Frontal cortex (tissue), 3 donors: ENCODE measurements at regions not wholly inside any gene's neighbourhood (a gene's known extent, or its start where the extent isn't known, plus 50 kb on each side); places are given as distances from the start of the nearest gene placed in this dataset.
"Not testable (repeated sequence)": the region's sequence is repeated elsewhere in the genome, so short reads cannot be mapped to it uniquely, and the experiment has no call there.

Experiments used
- DNase-seq, 2 donors: peaks; one replicate each; pipeline ENCODE4 v3.0.0; 2012; ENCODE audit warnings: low spot score in 2 of 2
- FAIRE-seq: peaks from 2 replicates; lab custom pipeline; 2012; peaks lifted over from hg19 to GRCh38; lab: Jason Lieb, UNC
- donor health status: control.
- donor health status: control.
- donor health status: control.

DNA sequence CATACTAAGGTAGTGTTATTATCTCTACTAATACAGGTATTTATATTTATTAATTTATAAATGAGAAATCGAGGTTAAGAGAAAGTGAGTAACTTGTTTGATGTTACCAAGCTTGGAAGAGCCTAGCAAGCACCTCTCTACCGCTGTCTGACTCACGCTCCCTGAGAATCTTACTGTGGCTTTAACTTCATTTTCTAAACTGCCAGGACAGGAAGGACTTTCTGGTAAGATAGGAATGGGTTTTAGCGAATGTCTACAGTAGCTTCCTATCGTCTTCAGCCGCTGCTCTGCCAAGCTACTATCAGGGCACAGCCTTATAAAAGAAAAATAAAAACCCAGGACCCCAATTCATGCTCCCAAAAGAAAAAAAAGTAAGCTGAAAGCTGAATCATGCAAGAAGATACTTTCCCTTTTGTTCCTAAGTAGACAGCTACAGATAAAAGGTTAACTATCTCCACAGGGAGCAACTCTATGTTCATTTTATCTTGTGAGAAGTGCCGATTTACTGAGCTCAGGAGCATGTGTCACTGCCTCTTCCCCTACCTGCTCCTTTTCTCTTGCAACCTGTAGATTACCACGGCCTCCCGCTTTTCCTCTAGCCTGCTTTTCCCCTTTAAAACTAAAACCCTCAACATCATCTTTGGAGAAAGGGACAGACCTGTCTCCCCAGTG is 60.2 kb downstream of the THNSL1 start:
- DNase-seq (no peak), FAIRE-seq (no peak)

DNA sequence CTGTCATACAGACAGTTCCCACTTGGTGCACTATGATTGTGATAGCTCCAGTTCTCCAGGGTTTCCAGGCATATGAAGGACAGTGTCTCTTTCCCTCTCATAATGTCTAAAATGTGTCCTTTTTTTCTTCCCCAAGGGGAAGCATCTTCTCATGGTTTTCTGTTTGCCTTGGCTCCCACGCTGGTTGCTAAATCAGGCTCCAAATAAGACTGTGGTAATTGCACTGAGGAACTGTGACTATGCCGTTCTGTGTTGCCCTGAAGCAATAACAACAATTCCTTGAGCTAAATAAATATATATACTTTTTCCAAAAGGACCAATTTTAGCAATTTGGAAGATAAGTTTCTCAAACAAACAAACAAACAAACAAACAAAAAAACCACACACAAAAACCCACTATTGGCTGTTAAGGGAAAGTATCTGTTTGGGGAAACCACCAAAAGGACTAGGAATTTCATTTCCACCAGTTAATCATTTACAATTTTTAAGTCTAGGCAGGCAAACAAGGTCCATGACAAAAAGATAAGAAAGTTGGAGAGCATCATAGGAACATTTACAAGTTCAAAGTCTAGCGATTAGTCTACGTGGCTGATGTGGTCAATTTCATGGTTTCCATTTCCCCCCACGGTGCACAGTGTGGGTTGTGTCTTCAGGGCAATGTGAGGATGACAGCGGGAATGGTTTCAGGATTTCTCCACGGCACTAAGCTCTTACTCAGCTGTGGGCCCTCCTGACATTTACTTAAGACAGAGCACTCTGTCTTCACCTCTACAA is 62.4 kb downstream of the THNSL1 start:
- FAIRE-seq: no peak
- DNase-seq: no peak

DNA sequence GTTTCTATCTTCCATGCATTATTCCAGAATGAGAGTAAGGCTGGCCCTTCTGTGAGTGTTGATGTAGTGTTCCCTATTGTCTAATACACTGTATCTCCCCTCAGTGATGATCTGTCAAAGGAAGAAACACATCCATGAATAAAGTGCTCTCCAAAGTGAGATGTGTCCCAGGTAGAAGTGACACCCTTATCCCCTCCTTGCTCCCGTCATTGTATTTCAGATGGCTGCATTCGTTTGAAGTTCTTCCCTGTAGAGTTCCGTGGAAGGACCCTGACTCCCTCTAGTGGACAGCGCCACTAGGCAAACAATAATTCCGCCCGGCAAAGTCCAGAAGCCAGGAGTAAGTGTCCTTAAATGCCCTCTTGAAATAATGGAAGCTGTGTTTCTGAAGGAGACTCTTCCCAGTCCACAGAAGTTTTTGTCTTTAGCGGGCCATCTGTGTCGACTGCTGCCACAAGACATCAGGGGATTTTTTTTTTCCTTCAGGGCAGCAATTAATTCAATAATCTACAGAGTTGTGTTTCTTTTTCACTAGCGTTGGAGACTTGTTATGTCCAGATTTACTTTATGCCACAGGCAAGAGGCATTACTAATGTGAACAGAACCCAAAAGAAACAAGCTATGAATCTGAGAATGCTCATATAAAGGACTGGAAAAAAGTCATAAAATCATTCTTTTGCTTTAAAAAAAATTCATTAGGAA is 64.6 kb downstream of the THNSL1 start:
- FAIRE-seq (peak; percentile 51), DNase-seq (peak; percentile 51 to 65)

DNA sequence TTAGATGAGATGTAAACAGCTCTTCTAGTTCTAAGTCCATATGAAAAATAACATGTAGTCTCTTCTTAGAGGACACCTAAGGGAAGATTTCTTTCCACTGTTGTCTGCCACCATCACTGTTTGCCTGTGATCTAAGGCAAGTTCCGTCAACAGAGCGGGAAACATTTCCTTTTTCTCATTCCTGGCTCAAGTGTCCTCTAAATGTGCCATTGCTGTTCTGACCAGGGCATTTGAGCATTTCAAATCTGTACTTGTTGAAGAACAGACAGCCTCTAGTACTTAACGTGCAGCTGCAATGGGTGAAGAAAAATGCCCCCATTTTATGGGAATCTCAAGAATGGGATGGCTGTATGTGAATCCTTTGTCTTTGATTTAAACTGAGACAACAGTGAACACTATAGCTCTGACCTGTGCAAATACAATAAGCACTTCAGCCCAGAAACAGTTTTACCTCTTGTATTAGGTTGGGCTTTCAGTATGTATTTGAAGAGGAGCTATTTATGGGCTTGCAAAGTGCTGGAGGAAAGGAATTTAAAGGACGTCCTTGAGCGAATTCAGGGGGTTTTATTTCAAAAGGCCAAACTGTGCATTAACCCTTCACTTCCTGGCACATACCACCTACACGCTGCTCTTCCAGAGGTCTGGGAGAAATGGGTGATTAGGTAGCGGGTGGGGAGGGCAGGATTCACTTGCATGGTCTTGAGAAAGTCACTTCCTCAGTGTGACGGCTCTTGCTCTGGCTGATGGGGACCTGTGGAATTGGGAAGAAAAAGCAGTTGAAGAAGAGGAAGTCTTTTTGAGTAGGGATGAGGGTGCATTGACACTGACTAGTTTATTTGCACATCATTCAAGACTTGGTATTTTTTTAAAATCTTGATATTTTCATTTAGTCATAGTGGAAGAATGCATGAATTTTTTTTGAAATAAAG is 66.1 kb downstream of the THNSL1 start:
- no peak for DNase-seq
- no peak for FAIRE-seq

DNA sequence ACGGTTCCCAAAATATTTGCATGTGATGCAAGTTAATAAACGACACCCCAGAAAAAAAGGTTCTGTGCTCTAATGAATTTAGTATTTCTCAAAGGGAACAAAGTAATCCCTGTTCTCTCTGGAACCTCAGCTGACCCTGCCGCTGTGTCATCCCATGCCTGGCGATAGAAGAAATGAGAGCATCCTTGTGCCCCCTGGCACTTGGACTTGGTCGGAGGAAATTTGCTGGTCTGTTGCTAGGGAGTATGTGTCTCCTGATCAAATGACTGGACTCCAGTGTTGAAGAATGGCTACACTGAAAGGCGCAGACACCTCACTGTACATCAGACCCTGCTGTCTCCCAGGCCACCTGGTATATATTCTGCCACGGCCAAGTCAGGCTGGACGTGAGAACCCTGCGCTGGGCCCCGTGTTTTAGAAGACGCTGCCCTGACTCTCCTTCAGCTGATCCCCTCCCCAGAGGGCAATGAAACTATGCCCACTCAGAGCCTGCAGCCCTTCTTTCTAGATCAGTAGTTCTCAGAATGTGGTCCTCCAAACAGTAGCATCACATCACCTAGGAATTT is 67.2 kb downstream of the THNSL1 start:
- FAIRE-seq (no peak), DNase-seq (no peak)

DNA sequence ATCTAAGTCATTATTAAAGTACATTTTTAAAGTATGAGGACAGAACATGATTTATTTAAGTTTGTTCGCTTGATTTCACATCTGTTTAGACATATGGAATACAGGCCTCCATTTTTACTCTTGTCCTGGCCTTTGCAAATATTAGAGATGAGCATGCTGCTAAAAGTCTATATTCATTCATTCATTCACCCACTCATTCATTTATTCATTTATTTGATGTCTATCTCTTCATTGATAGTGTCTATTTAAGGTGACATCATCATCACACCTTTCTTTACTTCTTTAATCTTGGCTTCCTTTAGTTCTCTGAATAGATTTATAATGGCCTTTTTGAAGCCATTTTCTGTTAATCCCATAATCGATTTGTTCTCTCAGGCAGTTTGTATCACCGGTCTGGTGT is 68.0 kb downstream of the THNSL1 start:
- FAIRE-seq (no peak), DNase-seq (no peak)

DNA sequence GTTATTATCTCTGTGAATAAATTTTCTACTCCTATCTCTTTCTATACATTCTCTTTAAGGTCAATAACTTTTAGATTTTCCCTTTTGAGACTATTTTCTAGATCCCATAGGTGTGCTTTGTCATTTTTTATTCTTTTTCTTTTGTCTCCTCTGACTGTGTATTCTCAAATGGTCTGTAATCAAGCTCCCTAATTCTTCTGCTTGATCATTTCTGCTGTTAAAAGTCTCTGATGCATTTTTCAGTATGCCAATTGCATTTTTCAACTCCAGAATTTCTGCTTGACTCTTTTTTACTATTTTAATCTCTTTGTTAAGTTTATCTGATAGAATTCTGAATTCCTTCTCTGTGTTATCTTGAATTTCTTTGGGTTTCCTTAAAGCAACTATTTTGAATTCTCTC is 78.2 kb downstream of the THNSL1 start:
- DNase-seq: no peak
- FAIRE-seq: no peak

DNA sequence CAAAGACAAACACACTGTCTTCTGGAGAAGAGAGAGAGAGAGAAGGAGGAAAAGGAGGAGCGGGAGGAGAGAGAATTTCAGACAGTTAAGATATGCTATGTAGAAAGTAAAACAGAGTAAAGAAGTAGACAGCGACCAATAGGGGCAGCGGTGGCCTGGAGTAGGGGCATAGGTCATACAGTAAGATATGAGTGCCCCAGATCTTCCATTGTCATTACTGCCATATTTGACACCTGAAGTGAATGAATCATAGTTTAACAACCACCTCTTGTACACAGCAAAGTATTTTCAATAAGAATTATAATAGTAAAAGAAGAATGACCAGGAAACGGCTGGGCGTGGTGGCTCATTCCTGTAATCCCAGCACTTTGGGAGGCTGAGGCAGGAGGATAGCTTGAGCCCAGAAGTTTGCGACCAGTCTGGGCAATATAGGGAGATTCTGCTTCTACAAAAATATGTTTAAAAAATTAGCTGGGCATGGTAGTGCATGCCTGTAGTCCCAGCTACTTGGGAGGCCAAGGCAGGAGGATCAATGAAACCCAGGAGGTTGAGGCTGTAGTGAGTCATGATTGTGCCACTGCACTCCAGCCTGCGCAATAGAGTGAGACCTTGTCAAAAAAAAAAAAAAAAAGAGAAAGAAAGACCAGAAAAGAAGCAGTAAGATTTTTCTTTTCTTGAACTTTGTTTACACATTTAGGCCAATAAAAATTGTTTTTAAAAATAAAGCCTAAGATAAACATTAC is 77.0 kb upstream of the GPR158 start:
- DNase-seq (no peak), FAIRE-seq (no peak)

DNA sequence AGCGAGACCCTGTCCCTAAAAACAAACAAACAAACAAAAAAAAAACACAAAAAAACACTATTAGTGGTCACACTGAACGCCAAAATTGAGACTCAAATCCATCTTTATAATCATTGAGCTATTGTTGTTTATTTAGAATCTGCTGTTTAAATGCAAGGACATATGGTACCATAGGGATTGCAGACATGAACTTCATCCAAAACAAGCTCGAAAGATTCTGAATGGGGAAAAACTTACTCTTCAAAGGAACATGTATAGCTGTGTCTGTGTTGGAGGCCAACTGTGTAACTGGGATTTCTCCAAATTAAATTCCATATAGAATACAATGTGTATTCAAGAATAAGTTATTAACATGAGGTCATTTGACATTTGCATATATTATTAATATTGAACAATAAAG is 74.7 kb upstream of the GPR158 start:
- FAIRE-seq (no peak), DNase-seq (no peak)

DNA sequence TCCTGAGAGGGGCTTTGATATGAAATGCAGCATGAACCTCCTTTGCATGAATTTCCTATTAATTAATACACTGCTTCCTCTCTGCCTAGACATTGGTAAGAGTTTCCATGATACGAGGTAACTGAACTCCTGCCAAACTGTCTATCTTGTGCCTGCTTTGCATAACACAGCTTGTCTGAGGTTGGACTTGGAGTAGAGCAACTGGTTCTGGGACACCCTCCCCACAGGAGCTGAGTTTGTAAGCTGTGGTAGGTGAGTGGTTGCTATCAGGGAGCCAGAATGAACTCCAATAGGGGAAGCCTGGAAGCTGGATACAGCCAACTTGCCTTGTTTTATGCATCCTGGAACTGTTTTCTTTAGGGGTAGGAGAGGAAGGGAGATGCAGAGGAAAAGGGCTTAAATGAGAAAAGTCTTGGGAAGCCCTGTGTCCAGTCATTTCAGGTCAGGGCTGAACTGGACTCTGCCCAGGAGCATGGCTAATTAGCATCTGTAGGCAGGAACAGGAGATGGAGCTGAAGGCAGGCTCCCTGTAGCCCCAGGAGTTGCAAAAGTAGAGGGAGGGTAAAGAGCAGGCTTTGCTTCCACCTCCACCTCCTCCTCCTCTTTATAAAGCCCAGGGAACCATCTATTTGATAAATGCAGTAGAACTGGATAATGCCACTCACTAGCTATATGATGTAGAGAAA is 73.2 kb upstream of the GPR158 start:
- DNase-seq: no peak
- no peak for FAIRE-seq

DNA sequence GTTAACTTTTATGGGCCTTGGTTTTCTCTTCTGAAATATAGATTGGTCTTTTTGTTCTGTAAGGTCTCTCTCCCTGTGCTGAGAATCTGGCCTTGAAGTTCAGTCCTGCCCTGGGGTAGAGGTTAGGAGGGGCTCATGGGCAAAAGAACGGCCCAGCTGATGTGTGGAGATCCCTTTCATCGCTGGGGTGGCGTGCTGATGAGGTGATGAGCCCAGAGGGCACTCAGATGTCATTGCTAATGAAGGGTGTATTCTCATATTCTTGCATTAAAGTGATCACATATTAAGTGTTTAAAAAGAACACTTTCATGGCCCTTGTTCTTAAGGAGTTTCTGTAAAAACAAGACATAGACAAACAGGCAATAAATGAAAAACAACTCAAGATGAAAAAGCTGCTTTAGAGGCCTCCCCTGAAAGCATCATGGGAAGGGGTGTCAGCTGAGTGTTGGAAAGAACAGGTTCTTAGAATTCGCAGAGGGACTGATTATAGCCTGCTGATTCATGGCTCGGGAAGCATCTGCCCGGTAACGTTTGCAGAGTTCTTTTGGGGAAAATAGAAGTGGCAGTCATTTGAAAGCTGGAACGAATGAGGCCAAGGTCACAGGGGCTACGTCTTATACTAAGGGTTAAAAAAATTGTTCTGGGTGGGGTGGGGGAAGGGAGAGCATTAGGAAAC is 72.5 kb upstream of the GPR158 start:
- no peak for DNase-seq
- no peak for FAIRE-seq

DNA sequence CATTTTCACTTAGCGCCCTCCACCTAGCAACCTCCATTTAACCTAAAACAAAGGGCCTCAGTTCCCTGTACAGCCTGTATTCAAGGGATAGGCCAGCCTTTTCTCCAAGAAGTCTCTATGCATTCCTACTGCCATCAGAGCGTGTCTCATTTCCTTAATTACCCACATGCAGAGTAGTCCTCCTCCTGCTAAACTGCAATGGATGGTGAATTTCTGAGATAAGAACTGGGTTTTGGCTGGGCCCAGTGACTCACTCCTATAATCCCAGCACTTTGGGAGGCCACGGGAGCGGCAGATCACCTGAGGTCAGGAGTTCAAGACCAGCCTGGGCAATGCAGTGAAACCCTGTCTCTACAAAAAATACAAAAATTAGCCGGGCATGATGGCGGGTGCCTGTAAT is 71.1 kb upstream of the GPR158 start:
- DNase-seq (no peak), FAIRE-seq (no peak)

DNA sequence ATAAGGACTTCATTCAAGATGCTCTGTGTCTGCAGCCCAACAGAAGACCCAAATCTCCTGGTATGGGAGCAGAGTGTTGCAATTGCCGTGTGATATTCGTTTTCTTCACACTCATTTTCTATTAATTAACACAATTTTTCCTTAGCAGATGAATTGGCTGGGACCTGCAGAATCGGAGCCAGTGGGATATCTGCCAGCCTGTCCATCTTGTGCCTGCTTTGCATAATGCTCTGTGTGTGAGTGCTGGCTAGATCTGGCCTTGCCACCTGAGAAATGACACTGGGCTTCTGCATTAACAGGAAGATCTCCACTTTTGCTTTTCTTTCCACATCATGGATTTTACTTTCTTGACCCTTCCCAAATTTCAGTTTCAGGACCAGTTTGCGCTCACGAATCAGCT is 70.4 kb upstream of the GPR158 start:
- FAIRE-seq (no peak), DNase-seq (no peak)

DNA sequence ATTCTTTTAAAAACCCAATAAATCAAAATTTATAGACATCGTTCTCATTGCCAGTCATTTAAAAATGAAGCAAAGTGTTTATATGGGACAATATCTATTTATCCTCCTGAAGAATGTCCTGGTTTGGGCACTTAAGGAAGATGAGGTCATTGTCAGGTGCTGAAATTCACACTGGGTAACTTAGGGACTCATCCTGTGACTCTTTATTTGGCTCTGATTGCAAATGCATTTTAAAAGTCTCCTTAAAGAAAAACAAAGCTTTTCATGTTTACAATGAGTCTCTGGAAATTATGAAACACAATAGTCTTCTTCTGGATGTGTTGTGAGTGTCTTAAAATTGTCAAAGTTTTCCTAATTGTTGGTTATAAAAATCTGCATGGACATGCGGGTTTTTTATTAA is 69.5 kb upstream of the GPR158 start:
- no peak for FAIRE-seq

DNA sequence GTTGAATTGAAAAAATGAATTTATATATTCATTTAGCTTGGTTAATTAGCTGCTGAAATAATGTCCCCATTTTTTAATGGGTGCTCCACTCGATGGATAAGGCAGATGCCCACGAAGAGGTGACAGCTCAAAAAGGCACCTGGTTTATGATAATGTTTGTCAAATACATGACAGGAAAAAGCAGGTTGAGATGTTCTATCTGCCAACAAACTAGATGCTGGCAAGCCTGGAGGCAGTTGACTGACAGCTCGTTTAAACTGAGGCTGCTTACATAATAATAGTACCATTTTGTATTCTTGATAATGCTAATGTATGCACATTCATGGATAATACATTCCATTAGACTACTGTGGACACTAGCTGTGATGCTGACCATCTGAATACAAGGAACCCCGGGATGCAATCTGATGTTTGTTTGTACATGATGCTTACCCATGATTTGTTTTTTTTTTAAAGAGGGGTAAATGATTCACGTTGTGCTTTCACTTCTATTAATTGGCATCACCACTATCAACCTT is 69.0 kb upstream of the GPR158 start:
- FAIRE-seq (no peak), DNase-seq (no peak)

More for the DNA sequence above, 69.5 kb upstream of the GPR158 start:
- no peak for DNase-seq

DNA sequence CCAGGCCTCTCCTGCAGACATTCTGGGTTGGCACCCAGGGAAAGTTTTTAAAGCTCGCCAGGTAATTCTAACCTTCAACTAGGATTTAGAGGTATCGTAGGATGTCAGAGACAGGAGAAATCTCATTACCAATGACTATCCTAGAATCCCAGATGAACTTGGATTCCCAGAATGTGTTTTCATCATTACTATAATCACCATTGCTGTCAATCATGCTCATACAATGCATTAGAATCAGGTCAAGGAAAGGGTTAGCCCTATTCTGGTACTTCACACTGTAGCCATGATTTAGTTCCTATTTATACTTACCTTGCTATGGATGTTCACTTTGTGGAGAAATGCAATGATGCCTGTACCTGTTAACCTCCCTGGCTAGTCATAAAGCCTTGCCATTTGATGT is 67.0 kb upstream of the GPR158 start:
- DNase-seq: no peak
- FAIRE-seq: no peak

DNA sequence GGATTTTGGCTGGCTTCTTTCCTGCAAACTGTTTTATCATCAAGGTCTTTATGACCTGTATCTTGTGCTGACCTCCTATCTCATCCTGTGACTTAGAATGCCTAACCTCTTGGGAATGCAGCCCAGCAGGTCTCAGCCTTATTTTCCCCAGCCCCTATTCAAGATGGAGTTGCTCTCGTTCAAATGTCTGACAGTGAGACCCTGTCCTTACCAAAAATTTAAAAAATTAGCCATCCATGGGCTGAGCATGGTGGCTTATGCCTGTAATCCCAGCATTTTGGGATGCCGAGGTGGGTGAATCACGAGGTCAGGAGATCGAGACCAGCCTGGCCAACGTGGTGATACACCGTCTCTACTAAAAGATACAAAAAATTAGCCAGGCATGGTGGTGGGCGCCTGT is 64.9 kb upstream of the GPR158 start:
- not testable (repeated sequence) for FAIRE-seq, DNase-seq

DNA sequence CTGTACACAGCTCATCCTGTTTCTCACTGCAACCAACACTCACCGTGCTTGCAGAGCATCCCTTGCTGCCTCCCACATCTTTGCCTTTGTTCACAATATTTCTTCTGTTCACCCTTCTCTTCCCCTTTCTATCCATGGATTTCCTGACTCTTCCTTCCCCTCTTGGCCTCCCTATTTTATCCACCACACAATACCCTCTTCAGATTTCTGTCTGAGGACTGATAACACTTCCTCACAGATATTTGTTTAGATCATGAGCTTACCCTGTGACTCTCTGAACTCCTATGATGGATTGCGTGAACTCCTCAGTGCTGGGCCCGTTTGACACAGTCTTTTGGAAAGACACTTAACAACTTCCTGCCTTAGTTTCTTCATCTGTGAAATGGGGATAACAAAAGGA is 62.8 kb upstream of the GPR158 start:
- no peak for DNase-seq

More for the DNA sequence above, 62.8 kb upstream of the GPR158 start:
- no peak for FAIRE-seq
